Stomach smooth muscle (tissue), 2 donors: ENCODE measurements at regions not wholly inside any gene's neighbourhood (a gene's known extent, or its start where the extent isn't known, plus 50 kb on each side); places are given as distances from the start of the nearest gene placed in this dataset.

Experiments
- H3K27ac ChIP-seq: one replicate; pipeline ENCODE4 v1.7.0; 2013; ENCODE audit warnings: mild to moderate bottlenecking, low read length, inconsistent platforms
- H3K27me3 ChIP-seq, 2 donors: one replicate each; pipeline ENCODE4 v1.7.0; 2013; ENCODE audit warnings: low read length in 2 of 2; ENCODE audit not compliant: insufficient read depth in 2 of 2, control insufficient read depth in 1 of 2
- H3K36me3 ChIP-seq, 2 donors: one replicate each; pipeline ENCODE4 v1.7.0; 2013; ENCODE audit warnings: low read length in 2 of 2; ENCODE audit not compliant: control insufficient read depth in 2 of 2, insufficient read depth in 2 of 2
- H3K4me1 ChIP-seq: one replicate; pipeline ENCODE4 v1.7.0; 2013; ENCODE audit warnings: low read length; ENCODE audit not compliant: control insufficient read depth, insufficient read depth
- H3K4me3 ChIP-seq, 2 donors: one replicate each; pipeline ENCODE4 v1.7.0; 2013; ENCODE audit warnings: low read length in 2 of 2
- H3K9ac ChIP-seq, 2 donors: one replicate each; pipeline ENCODE4 v1.7.0; 2013; ENCODE audit warnings: low read length in 2 of 2, mild to moderate bottlenecking in 1 of 2
- H3K9me3 ChIP-seq, 2 donors: one replicate each; pipeline ENCODE4 v1.7.0; 2013; ENCODE audit warnings: low read length in 2 of 2; ENCODE audit not compliant: control insufficient read depth in 2 of 2
- donor health status: healthy.
- donor health status: Pancreatic carcinoma.

DNA sequence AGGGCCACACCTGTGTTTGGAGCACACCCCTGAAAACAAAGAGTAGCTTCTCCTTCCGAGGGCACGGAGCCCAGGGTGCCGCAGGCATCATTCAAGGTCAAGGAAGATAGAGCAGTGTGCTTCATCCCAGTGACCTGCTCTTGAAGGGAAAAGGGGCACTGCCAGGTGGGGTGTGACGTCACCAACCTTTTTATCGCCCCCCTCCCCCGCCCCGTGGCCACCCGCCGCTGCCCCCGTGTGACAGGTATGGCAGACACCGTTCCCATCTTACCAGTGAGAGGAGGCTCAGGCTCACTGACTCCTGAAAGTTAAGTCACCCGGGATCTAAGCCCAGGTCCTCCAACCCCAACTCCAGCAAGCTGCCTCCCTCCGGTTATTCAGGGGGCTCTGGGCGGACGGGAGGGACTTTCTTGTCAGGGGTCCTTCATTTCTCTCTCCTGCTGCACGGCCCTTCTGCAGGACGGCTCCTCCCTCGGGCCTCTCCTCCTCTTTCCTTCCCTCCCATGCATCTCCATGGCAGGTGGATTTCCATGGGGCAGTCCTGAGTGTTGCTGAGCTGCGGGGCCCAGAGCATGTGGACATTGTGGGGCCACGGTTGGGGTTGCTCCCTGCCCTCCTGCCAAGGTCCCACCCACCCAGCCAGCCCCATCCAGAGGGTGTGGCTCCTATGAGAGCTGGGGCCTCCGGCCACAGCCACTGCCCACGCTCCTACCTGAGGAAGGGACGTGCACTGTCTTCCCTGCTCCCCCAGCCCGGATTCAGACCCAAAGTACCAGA, 114.1 kb upstream of the HDAC4 start:
- Histone ChIP-seq H3K36me3 (no peaks in the 10 kb centered on the region), H3K9me3 (no peaks in the 10 kb centered on the region), H3K4me3 (no peak overlapping the region), H3K4me1 (no peaks in the 10 kb centered on the region), H3K9ac (no peak overlapping the region), H3K27ac (no peak overlapping the region), H3K27me3 (no peaks in the 10 kb centered on the region)

DNA sequence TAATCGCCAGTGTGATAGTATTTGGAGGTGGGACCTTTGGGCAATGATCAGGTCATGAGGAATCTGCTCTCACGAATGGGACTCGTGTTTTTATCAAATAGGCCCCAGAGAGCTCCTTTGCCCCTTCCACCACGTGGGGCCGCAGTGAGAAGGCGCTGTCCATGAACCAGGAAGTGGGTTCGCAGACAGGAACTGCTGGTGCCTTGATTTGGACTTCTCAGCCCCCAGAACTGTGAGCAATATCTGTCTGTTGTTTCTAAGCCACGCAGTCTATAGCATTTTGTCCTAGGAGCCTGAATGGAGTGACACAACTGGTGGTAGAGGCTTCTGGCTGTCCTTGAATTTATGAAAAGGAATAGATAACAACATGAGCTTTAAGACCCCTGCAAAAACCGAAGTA, 111.2 kb upstream of the HDAC4 start:
- no peaks in the 10 kb centered on the region for H3K36me3 ChIP-seq
- no peak overlapping the region for H3K9ac ChIP-seq
- H3K27ac ChIP-seq = no peak overlapping the region
- H3K27me3 ChIP-seq = peaks cover 0 to 3% of the 10 kb centered on the region in 2 donors
- no peaks in the 10 kb centered on the region for H3K4me1 ChIP-seq
- no peaks in the 10 kb centered on the region for H3K9me3 ChIP-seq
- H3K4me3 ChIP-seq = no peak overlapping the region

DNA sequence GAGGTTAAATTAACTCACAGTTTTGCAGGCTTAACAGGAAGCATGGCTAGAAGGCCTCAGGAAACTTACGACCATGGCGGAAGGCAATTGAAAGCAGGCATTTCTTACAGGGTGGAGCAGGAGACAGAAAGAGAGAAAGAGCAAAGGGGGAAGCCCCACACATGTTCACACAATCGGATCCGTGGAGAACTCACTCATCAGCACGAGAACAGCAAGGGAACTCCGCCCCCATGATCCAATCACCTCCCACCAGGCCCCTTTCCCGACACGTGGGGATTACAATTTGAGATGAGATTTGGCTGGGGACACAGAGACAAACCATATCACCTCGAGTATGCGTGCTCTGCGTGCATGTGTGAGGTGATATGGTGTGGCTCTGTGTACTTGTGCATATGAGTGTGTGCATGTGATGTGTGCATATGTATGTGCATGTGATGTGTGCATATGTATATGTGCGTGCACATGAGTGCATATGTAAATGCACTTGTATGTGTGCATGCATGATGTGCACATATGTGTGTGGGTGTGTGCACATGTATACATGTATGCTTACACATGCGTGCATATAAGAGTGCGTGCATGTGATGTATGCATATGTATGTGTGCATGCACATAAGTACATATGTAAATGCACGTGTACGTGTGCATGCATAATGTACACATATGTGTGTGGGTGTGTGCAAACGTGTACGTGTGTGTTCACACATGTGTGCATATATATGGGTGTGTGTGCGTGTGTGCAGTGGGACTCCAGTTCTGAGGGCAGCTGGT, 108.7 kb upstream of the HDAC4 start:
- Histone ChIP-seq H3K27me3 (peaks cover 0 to 3% of the 10 kb centered on the region in 2 donors), H3K27ac (no peak overlapping the region), H3K9ac (no peak overlapping the region)

DNA sequence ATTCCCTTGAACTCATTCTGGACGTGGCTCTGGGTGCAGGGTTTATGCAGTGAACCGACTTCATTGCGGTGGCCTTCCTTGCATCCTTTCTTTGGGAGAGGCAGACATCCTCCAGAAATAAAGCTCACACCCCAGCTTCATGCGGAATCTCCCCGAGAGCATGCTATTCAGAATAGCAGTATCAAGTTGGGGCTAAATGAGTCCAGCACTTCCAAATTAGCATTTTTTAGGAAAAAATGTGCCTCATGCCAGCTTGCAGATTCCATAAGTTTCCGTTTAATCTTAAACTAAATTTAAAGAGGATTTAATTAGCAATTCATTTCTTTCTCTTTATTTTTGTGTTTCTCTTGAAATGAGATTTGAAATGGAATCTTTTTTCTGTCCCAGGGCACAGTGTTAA, 107.4 kb upstream of the HDAC4 start:
- Histone ChIP-seq H3K4me1 (no peaks in the 10 kb centered on the region), H3K4me3 (no peak overlapping the region), H3K36me3 (no peaks in the 10 kb centered on the region), H3K27ac (no peak overlapping the region), H3K9ac (no peak overlapping the region), H3K27me3 (peaks cover 0 to 3% of the 10 kb centered on the region in 2 donors), H3K9me3 (no peaks in the 10 kb centered on the region)

More for the DNA sequence above, 108.7 kb upstream of the HDAC4 start:
- no peaks in the 10 kb centered on the region for H3K36me3 ChIP-seq
- H3K4me3 ChIP-seq = no peak overlapping the region
- no peaks in the 10 kb centered on the region for H3K9me3 ChIP-seq
- no peaks in the 10 kb centered on the region for H3K4me1 ChIP-seq

DNA sequence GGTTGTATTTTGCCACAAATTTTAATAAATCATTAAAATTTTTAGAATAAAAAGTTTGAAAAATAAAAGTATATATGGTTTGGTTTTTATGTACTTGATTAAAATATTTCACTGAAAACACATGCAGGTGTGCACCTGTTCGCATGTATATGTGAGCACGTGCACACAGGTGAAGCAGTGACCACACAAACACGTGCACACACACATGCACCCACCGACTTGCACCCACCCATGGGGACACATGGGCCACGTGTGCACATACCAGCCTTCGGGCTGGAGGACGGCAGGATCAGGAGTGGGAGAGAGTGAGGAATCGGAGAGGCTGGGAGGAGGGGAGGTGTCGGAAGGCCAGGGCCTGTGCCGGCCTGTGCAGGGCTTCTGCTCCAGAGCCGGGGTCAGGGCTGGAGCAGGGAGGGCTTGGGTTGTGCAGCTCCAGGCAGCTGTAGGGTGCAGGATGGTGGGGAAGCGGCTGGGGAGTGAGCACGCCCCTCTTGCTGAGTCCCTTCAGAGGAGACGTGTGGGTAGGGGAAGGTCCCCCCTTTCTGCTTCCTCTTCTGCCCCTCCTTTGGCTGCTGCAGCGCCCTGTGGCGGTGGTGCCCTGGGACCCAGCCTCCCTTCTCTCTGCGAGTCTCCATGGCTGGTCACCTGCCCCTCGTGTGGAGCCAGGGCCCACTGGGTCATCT, 106.9 kb upstream of the HDAC4 start:
- no peak overlapping the region for H3K9ac ChIP-seq
- H3K27ac ChIP-seq = no peak overlapping the region
- no peaks in the 10 kb centered on the region for H3K4me1 ChIP-seq
- H3K4me3 ChIP-seq = no peak overlapping the region
- H3K36me3 ChIP-seq = no peaks in the 10 kb centered on the region
- H3K27me3 ChIP-seq = peaks cover 0 to 3% of the 10 kb centered on the region in 2 donors
- no peaks in the 10 kb centered on the region for H3K9me3 ChIP-seq

DNA sequence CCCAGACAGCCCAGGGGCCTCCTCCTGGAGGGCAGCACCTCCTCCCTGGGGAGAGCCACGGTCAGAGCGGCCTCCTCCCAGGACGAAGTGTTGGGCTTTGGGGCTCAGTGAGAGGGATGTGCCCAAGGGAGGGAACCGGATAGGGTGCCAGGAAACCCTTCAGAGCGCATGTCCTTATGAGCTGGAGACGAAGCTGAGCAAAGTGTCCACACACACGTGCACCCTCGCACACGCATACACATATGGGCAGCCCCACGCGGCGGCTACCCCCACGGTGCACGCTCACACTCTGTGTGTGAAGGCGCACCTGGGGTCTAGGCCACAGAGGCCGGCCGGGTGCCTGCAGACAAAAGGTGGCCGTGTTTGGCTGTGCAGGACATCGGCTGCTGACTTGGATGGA, 106.1 kb upstream of the HDAC4 start:
- no peak overlapping the region for H3K9ac ChIP-seq
- no peaks in the 10 kb centered on the region for H3K9me3 ChIP-seq
- H3K27me3 ChIP-seq = peaks cover 0 to 3% of the 10 kb centered on the region in 2 donors
- no peaks in the 10 kb centered on the region for H3K4me1 ChIP-seq
- H3K27ac ChIP-seq = no peak overlapping the region
- H3K36me3 ChIP-seq = no peaks in the 10 kb centered on the region
- no peak overlapping the region for H3K4me3 ChIP-seq

DNA sequence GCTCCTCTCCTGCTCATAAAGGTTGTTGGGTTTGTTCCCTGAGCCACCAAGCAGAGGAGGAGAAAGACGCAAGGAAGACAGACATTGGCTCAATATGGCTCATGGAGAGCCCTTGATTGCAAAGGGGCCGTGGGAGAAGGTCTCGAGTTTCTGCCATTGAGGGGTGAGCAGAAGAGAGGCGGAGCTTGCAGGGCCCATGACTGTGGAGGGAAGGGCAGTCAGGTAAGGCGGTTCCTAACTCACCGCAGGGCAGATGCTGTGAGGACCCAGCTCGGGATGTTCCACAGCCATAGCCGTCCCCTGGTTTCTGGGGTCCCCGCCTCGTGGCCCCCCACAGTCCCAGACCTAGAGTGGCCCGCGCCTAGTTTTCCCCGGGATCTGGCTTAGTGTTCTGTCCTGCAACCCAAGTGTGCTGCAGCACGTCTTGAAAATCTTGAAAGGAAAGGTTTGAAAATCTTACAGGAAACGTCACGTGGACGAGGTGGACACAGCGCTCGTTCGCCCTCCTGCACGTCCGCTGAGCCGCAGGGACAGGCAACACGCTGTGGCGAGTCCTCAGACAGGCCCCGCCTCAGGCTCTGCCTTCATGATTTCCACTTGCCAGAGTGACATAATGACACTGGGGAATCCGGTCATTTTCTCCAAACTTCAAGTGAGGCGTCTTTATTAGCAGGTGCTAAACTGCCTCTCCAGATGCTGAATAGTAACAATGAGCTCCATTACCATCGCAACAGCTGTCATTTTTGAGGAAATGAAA, 105.5 kb upstream of the HDAC4 start:
- Histone ChIP-seq H3K27me3 (peaks cover 0 to 3% of the 10 kb centered on the region in 2 donors), H3K9me3 (no peaks in the 10 kb centered on the region), H3K4me1 (no peaks in the 10 kb centered on the region), H3K36me3 (no peaks in the 10 kb centered on the region), H3K27ac (no peak overlapping the region), H3K9ac (no peak overlapping the region), H3K4me3 (no peak overlapping the region)

DNA sequence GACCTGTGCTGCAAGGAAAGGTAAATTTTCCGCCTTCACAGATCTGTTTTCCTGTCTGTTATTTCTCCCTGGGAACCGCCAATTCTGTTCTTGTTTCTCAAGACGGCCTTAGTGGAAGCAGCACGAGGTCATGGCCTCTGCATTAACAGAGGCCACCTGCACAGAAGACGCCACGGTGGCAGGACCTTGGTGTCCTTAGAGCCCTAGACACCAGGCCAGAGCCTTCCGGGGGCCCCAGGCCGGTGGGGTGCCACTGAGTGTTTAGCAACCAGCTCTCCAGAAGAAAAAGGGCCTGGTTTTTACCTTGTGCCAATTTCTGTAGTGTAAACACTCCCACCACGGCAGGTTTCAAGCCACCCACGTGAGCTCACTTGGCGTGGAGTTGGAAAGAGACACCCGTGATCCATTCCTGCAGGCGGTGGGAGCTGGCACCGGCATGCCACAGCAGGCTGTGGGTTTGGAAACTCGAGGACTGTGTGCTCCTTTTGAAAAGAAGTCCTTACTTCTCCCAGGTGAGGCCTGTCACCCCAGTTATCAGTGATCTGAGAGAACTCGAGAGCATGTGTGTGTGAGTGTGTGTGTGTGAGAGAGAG, 103.9 kb upstream of the HDAC4 start:
- Histone ChIP-seq H3K36me3 (no peaks in the 10 kb centered on the region), H3K9ac (no peak overlapping the region), H3K27ac (no peak overlapping the region), H3K27me3 (peaks cover 0 to 3% of the 10 kb centered on the region in 2 donors), H3K9me3 (no peaks in the 10 kb centered on the region), H3K4me3 (no peak overlapping the region), H3K4me1 (peaks cover 2% of the 10 kb centered on the region)

DNA sequence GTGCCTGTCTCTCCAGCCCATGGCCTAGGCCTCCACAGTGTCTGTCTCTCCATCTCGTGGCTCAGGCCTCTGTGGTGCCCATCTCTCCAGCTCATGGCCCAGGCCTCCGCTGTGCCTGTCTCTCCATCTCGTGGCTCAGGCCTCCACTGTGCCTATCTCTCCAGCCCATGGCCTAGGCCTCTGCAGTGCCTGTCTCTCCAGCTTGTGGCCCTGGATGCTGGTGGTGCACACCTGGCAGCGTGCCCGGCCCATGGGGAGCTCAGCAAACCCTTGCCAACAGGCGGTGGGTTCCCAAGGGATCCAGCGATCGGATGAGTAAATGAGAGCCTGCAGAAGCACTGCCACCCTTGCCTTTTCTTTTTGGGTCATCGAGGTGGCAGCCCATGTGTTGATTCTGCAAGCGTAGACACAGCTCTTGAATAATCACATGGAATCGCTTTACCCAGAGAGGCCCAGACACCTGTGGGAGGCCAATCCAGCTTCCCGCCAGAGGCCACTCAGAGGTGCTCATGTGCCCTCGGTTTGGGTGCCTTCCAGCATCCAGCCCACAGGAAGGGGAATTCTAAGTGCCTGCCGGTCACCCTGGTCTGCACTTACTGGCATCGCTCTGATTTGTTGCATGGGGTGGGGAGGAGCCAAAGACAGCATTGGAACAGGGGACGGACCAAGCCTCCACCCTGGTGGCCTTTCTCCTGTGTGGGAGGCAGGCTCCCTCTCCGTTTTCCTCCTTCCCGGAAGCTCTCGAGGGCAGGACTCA, 101.8 kb upstream of the HDAC4 start:
- no peak overlapping the region for H3K4me3 ChIP-seq
- H3K27ac ChIP-seq = no peak overlapping the region

More for the DNA sequence above, 101.8 kb upstream of the HDAC4 start:
- H3K27me3 ChIP-seq = no peaks in the 10 kb centered on the region
- H3K36me3 ChIP-seq = no peaks in the 10 kb centered on the region
- no peaks in the 10 kb centered on the region for H3K9me3 ChIP-seq
- H3K9ac ChIP-seq = no peak overlapping the region
- H3K4me1 ChIP-seq = peaks cover 9% of the 10 kb centered on the region
